GM12878 (cell line): ENCODE measurements at regions not wholly inside any gene's neighbourhood (a gene's known extent, or its start where the extent isn't known, plus 50 kb on each side); places are given as distances from the start of the nearest gene placed in this dataset.

Source experiments
- ATAC-seq: fragments of 200-7000 bp; cut with Tn5 transposase; 3 replicates; pipeline ENCODE4 v1.9.1; 2020; ENCODE audit warnings: mild to moderate bottlenecking, moderate library complexity
- BruUV-seq: library from RNA; stranded (reverse); fragments of 400-500 nt; replicated peaks from 2 replicates; lab custom pipeline; 2021; lab: Mats Ljungman, UMichigan
- CTCF ChIA-PET: fragments of 300-600 bp; sonication (Branson Sonifier 250); formaldehyde crosslinking; extraction: SDS; loops from one replicate; lab custom pipeline; 2021; ENCODE audit warnings: inconsistent platforms; lab: Yijun Ruan, JAX
- POLR2A ChIA-PET: fragments of 350-600 bp; formaldehyde crosslinking; extraction: SDS; loops from one replicate; lab custom pipeline; 2021; ENCODE audit warnings: inconsistent platforms; lab: Charles Lee
- RAD21 ChIA-PET: fragments of 300-600 bp; sonication (Branson Sonifier 250); formaldehyde crosslinking; loops from one replicate; lab custom pipeline; 2023; ENCODE audit warnings: antibody characterized with exemption; ENCODE audit not compliant: unreplicated experiment; lab: Charles Lee
- SMC1A ChIA-PET: fragments of 300-600 bp; sonication (Branson Sonifier 250); formaldehyde crosslinking; loops from one replicate; lab custom pipeline; 2023; ENCODE audit not compliant: unreplicated experiment, uncharacterized antibody; lab: Charles Lee
- DNase-seq: peaks from one replicate; pipeline ENCODE4 v3.0.0-alpha.2; 2011; ENCODE audit warnings: low read depth, low spot score
- FAIRE-seq: peaks from 3 replicates; lab custom pipeline; 2011; peaks lifted over from hg19 to GRCh38; lab: Jason Lieb, UNC
- H2AFZ ChIP-seq: 2 replicates; pipeline ENCODE4 v1.6.0; 2011; ENCODE audit warnings: low read depth, low read length, control low read depth; ENCODE audit not compliant: control insufficient read depth
- H3K27ac ChIP-seq: 2 replicates; pipeline ENCODE4 v1.5.1; 2011; ENCODE audit warnings: control low read depth; ENCODE audit not compliant: control insufficient read depth, insufficient read depth
- H3K27me3 ChIP-seq, 2 experiments: replicated peaks in 1 of 2; 2 replicates each; pipeline versions ENCODE4 v1.6.0 to v1.6.1; 2011; ENCODE audit warnings: low read length in 1 of 2; ENCODE audit not compliant: control insufficient read depth in 2 of 2, insufficient read depth in 2 of 2
- H3K36me3 ChIP-seq, 2 experiments: 2 replicates each; pipeline ENCODE4 v1.5.1; 2011; ENCODE audit warnings: low read length in 1 of 2; ENCODE audit not compliant: control insufficient read depth in 2 of 2, insufficient read depth in 2 of 2
- H3K4me1 ChIP-seq: 2 replicates; pipeline ENCODE4 v1.6.1; 2011; ENCODE audit warnings: mild to moderate bottlenecking, low read length, moderate library complexity, mixed read lengths; ENCODE audit not compliant: control insufficient read depth, insufficient read depth
- H3K4me2 ChIP-seq: 2 replicates; pipeline ENCODE4 v1.6.0; 2011; ENCODE audit warnings: control low read depth; ENCODE audit not compliant: control insufficient read depth, insufficient read depth
- H3K4me3 ChIP-seq: fragments of 200-600 bp; sonication (generic); 2 replicates; pipeline ENCODE4 v1.5.1; 2016
- H3K79me2 ChIP-seq: 2 replicates; pipeline ENCODE4 v1.6.0; 2011; ENCODE audit warnings: low read length; ENCODE audit not compliant: control insufficient read depth, insufficient read depth
- H3K9ac ChIP-seq: 2 replicates; pipeline ENCODE4 v1.8.0; 2011; ENCODE audit warnings: low read length, control low read depth, mixed read lengths; ENCODE audit not compliant: control insufficient read depth, insufficient read depth
- H3K9me3 ChIP-seq: replicated peaks from 3 replicates; pipeline ENCODE4 v1.5.1; 2011; ENCODE audit warnings: mild to moderate bottlenecking, low read length; ENCODE audit not compliant: control insufficient read depth, insufficient read depth
- H4K20me1 ChIP-seq: 2 replicates; pipeline ENCODE4 v1.6.0; 2011; ENCODE audit not compliant: control insufficient read depth, insufficient read depth
- ASH2L ChIP-seq: fragments of 300-600, 200-600 bp; sonication (generic); IDR thresholded peaks from 2 replicates; pipeline ENCODE4 v1.6.1; 2017; ENCODE audit warnings: low read depth, mild to moderate bottlenecking, borderline replicate concordance
- RUNX3 ChIP-seq: IDR thresholded peaks from 2 replicates; pipeline ENCODE4 v1.6.1; 2012; ENCODE audit warnings: low read length, inconsistent platforms
- ZNF217 ChIP-seq: fragments of 450-650 bp; IDR thresholded peaks from 2 replicates; pipeline ENCODE4 v1.6.1; 2017; ENCODE audit warnings: antibody characterized with exemption, mild to moderate bottlenecking
- WGBS: methylation state at CpG from one replicate; pipeline ENCODE4 v1.1.6; 2016; ENCODE audit warnings: low lambda C conversion rate; ENCODE audit not compliant: insufficient replicate concordance, insufficient coverage; ENCODE audit errors: missing lambda C conversion rate; 5-methylcytosine and 5-hydroxymethylcytosine counted together
- in situ Hi-C: fragments of 300-500 bp; cut with MboI; formaldehyde crosslinking; loops from 9 replicates; pipeline ENCODE4 v1.14.3; 2018; ENCODE audit warnings: mixed read lengths
- intact Hi-C: fragments of 100-400 bp; cut with micrococcal nuclease; formaldehyde crosslinking; loops from one replicate; pipeline ENCODE4 v1.14.2; 2022; ENCODE audit not compliant: unreplicated experiment
- TF ChIP-seq, protein P1 (sequence below): fragments of 450-650 bp; IDR thresholded peaks from 2 replicates; pipeline ENCODE4 v1.6.1; 2017; ENCODE audit warnings: antibody characterized with exemption, mild to moderate bottlenecking, moderate library complexity
- TF ChIP-seq, protein P2 (sequence below): fragments of 450-650 bp; formaldehyde crosslinking; IDR thresholded peaks from 2 replicates; pipeline ENCODE4 v1.4.0; 2020; ENCODE audit warnings: mild to moderate bottlenecking, moderate library complexity

- no peak for FAIRE-seq
- no TSS peak for BruUV-seq
- H3K27me3 ChIP-seq: no peaks in the 10 kb centered on the region
- no peak overlapping the region for H2AFZ ChIP-seq
- no peak overlapping the region for H3K4me2 ChIP-seq
- no peak overlapping the region for H3K27ac ChIP-seq
- POLR2A ChIA-PET: no interaction called here
- ATAC-seq: no peak
- no peaks in the 10 kb centered on the region for H3K4me1 ChIP-seq
- H3K79me2 ChIP-seq: no peaks in the 10 kb centered on the region
- H3K4me3 ChIP-seq: no peak overlapping the region
- H4K20me1 ChIP-seq: no peaks in the 10 kb centered on the region
- no peak for DNase-seq
- CTCF ChIA-PET: no interaction called here
- peak; percentile 75 for TF ChIP-seq RUNX3
- TF ChIP-seq, protein P1, sequence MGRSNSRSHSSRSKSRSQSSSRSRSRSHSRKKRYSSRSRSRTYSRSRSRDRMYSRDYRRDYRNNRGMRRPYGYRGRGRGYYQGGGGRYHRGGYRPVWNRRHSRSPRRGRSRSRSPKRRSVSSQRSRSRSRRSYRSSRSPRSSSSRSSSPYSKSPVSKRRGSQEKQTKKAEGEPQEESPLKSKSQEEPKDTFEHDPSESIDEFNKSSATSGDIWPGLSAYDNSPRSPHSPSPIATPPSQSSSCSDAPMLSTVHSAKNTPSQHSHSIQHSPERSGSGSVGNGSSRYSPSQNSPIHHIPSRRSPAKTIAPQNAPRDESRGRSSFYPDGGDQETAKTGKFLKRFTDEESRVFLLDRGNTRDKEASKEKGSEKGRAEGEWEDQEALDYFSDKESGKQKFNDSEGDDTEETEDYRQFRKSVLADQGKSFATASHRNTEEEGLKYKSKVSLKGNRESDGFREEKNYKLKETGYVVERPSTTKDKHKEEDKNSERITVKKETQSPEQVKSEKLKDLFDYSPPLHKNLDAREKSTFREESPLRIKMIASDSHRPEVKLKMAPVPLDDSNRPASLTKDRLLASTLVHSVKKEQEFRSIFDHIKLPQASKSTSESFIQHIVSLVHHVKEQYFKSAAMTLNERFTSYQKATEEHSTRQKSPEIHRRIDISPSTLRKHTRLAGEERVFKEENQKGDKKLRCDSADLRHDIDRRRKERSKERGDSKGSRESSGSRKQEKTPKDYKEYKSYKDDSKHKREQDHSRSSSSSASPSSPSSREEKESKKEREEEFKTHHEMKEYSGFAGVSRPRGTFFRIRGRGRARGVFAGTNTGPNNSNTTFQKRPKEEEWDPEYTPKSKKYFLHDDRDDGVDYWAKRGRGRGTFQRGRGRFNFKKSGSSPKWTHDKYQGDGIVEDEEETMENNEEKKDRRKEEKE: no peak
- RAD21 ChIA-PET: interaction anchor here (0.7 to 1.2 kb wide), 2 partner anchors 380 to 417 kb away, joined by 3 read pairs; no protein-coding TSS in a partner anchor
- intact Hi-C loops (no loop called here), in situ Hi-C loops (no loop called here)
- SMC1A ChIA-PET: no interaction called here
- H3K36me3 ChIP-seq: no peaks in the 10 kb centered on the region
- no peak overlapping the region for H3K9ac ChIP-seq
- 0% methylated on average over 1 of the region's 1 CpG for WGBS
- H3K9me3 ChIP-seq: no peaks in the 10 kb centered on the region; the same call in 2 of the 3 replicates
Measured at GRCh38 chr3:3618623-3619022, 180.6 kb upstream of the LRRN1 start.

DNA sequence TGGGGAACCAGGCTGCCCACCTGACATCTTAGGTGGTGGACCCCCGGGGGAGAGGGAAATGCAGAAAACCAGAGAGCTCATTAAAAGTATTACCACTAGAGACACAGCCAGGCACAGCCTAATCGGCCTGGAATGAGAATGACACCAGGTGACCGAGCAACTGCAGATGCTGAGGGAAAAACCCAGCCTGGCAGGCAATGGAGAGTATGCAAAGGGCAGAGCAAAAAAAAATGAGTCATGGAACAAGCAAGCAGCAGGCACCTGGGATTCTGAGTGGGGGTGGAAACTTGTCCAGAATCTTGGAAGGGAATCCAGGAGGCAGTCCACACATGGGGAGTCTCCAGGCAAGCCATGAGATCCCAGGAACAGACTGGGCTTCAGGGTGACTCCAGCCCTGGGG is 183.7 kb upstream of the LRRN1 start:
- CTCF ChIA-PET: interaction anchor here (1.4 kb wide), 1 partner anchor 24 kb away, joined by 4 read pairs; no protein-coding TSS in a partner anchor
- Histone ChIP-seq H3K4me1 (no peaks in the 10 kb centered on the region), H3K4me2 (no peak overlapping the region), H4K20me1 (no peaks in the 10 kb centered on the region), H3K27me3 (no peaks in the 10 kb centered on the region), H3K9me3 (no peaks in the 10 kb centered on the region), H3K9ac (no peak overlapping the region), H3K4me3 (no peak overlapping the region), H3K79me2 (no peaks in the 10 kb centered on the region), H3K36me3 (no peaks in the 10 kb centered on the region), H2AFZ (no peak overlapping the region), H3K27ac (no peak overlapping the region)
- RAD21 ChIA-PET: no interaction called here
- BruUV-seq: no TSS peak
- ATAC-seq (no peak), DNase-seq (no peak), FAIRE-seq (no peak)
- POLR2A ChIA-PET: no interaction called here
- WGBS: 8% methylated on average over 3 of the region's 3 CpGs
- intact Hi-C loops (no loop called here), in situ Hi-C loops (no loop called here)
- SMC1A ChIA-PET: interaction anchor here (0.6 kb wide), 1 partner anchor 124 kb away, joined by 3 read pairs; no protein-coding TSS in a partner anchor
- TF ChIP-seq ASH2L (no peak), ZNF217 (no peak)
- TF ChIP-seq, protein P2, sequence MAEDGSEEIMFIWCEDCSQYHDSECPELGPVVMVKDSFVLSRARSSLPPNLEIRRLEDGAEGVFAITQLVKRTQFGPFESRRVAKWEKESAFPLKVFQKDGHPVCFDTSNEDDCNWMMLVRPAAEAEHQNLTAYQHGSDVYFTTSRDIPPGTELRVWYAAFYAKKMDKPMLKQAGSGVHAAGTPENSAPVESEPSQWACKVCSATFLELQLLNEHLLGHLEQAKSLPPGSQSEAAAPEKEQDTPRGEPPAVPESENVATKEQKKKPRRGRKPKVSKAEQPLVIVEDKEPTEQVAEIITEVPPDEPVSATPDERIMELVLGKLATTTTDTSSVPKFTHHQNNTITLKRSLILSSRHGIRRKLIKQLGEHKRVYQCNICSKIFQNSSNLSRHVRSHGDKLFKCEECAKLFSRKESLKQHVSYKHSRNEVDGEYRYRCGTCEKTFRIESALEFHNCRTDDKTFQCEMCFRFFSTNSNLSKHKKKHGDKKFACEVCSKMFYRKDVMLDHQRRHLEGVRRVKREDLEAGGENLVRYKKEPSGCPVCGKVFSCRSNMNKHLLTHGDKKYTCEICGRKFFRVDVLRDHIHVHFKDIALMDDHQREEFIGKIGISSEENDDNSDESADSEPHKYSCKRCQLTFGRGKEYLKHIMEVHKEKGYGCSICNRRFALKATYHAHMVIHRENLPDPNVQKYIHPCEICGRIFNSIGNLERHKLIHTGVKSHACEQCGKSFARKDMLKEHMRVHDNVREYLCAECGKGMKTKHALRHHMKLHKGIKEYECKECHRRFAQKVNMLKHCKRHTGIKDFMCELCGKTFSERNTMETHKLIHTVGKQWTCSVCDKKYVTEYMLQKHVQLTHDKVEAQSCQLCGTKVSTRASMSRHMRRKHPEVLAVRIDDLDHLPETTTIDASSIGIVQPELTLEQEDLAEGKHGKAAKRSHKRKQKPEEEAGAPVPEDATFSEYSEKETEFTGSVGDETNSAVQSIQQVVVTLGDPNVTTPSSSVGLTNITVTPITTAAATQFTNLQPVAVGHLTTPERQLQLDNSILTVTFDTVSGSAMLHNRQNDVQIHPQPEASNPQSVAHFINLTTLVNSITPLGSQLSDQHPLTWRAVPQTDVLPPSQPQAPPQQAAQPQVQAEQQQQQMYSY (CRISPR knock-in tag): no peak
